AG10803 (cell line): ENCODE measurements at regions not wholly inside any gene's neighbourhood (a gene's known extent, or its start where the extent isn't known, plus 50 kb on each side); places are given as distances from the start of the nearest gene placed in this dataset.

ENCODE experiments used
- DNase-seq: peaks from one replicate; pipeline ENCODE4 v3.0.0; 2010; ENCODE audit warnings: low read depth
- H3K4me3 ChIP-seq: 2 replicates; pipeline ENCODE4 v1.5.1; 2011; ENCODE audit warnings: mild to moderate bottlenecking, low read length, control low read depth
- TF ChIP-seq, protein P1 (sequence below): conservative IDR thresholded peaks from 2 replicates; pipeline ENCODE4 v1.5.1; 2011; ENCODE audit warnings: mild to moderate bottlenecking, low read length, control low read depth, inconsistent platforms

DNA sequence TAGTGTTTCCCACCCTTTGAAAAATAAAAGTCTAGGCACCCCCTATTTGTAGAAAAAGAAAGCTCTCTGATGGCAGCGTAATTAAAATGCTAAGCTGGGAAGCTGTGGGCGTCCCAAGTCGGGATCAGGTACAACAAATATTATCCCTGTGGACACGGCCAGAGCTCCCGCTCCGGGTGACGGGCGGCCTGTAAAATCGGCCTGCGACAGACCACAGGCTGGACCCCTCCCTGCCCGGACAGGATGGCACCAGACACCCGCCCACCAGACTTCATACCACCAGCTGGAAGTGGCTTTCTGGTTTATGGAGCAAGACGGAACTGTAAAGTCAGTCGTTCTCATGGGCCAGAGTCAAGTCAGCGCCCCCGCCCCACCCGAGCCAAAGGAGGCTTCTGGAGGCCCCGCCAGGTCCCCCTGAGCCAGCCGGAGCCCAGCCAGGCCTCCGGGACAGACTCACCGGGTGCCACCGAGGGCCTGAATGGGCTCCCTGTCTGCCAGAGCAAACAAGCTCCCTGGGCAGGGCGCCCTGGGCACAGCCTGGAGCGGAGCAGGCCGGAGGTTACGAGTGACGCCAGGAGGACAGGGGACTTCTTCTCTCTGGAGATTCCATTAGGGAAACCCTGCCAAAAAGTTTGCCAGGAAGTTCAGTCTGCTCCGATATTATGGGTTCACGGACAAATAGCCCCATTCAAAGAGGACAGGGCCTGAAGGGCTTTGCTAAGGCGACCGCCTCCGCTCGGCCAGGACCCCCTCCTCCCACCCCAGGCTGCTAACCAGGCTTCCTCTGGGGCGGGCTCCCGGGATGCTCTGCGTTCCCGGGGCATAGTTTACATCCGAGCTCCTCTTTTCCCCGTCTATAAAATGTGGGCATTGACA lies 173.7 kb downstream of the ERCC6L2 start:
- DNase-seq = no peak
- TF ChIP-seq, protein P1, sequence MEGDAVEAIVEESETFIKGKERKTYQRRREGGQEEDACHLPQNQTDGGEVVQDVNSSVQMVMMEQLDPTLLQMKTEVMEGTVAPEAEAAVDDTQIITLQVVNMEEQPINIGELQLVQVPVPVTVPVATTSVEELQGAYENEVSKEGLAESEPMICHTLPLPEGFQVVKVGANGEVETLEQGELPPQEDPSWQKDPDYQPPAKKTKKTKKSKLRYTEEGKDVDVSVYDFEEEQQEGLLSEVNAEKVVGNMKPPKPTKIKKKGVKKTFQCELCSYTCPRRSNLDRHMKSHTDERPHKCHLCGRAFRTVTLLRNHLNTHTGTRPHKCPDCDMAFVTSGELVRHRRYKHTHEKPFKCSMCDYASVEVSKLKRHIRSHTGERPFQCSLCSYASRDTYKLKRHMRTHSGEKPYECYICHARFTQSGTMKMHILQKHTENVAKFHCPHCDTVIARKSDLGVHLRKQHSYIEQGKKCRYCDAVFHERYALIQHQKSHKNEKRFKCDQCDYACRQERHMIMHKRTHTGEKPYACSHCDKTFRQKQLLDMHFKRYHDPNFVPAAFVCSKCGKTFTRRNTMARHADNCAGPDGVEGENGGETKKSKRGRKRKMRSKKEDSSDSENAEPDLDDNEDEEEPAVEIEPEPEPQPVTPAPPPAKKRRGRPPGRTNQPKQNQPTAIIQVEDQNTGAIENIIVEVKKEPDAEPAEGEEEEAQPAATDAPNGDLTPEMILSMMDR = no peak
- H3K4me3 ChIP-seq = no peak overlapping the region

DNA sequence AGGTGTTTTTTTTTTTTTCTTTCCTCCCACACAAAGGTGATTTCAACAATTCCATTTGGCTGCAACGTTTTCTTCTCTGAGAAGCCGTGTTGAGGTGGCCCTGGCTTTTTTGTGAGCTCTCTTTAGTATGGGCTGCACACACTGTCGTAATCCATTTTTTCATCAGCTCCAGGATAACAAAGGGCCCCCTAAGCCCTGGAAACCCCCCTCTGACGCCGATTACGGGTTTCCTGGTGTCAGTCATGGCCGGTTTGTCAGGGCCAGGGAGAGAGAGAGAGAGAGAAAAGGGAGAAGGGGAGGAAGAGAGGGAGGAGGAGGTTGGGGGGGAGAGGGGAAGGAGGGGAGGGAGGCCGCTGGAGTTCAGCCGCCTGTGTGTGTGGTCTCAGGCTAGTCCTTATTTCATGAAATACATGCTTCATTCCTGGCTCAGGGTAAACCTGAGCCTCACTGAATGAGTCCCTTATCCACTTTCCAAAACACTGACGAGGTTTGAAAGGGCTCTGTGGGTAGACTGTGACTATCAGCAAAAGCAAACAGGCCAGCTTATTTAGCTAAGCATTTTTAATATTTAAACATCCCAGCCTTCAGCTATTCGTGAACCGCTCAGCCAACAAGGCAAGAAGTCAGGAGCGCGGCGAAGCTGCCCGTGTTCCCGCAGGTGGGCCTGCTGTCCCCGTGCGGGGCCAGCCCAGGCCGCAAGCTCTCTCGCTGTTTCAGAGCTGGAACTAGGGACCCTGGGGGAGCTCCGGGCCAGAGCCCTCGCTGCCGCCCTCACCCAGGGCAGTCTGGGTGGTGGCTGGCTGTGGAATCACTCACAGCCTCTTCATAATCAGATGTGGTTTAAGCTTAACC lies 172.8 kb downstream of the ERCC6L2 start:
- H3K4me3 ChIP-seq = no peak overlapping the region
- TF ChIP-seq, protein P1 = no peak
- no peak for DNase-seq

DNA sequence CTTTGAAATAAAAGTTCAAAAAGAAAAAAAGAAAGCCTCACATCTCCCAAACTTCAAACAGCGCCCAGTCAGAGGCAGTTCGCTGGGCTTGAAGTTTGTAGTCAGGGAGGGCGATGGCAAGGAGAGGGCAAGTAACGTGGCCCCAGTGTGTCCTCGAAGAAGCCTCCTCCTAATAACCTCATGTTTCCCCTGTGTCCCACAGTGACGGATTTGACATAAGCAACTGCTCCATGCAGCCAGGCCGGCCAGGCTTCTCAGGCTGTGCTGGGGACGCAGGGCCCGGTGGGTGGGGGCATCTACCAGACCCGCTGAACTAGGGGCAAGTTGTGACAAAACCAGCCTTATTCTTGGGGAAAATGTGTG lies 172.2 kb downstream of the ERCC6L2 start:
- H3K4me3 ChIP-seq = no peak overlapping the region
- TF ChIP-seq, protein P1 = no peak
- no peak for DNase-seq

DNA sequence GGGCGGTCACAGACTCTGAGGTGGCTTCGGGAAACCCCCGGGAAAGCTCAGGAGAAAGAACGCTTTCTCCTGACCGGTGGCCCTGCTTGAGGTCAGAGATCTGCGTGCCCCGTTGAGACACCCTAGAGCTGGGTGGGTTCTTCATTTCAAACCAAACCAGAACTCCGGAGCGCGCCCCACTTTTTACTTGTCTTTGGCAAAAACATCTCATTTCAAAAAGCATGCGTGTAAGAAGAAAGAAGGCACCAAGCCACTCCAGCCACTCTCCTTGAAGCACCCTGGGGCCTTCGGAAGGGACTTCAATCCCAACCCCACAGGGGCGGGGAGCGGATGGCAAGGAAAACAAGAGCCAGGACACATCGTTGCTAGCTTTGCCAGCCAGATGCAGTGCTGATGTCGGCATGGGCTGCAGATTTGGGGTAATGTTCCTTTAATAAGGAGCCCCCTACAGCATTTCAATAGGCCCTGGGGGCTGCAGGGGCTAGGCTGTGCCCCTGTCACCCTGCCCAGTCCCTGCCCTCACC lies 171.7 kb downstream of the ERCC6L2 start:
- TF ChIP-seq, protein P1 = no peak
- H3K4me3 ChIP-seq = no peak overlapping the region
- DNase-seq = no peak

DNA sequence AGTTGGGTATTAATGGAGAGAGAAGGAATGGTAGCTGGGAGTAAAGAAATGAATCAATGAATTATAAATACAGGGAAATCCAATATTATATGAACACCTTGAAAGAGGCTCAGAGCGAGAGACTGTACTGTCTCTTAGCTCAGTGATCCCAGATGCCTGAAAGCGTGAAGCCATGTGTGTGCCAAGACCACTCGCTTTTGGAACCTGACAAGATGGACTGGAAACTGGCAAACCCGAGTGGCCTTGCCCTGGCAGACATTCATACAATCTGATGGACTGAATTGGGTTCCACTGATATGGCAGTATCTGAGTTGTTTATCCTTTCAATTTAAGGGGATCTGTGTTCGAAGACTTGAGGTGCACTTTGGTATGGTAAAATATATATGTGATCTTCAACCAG lies 170.3 kb downstream of the ERCC6L2 start:
- TF ChIP-seq, protein P1 = no peak
- DNase-seq = no peak
- no peak overlapping the region for H3K4me3 ChIP-seq

DNA sequence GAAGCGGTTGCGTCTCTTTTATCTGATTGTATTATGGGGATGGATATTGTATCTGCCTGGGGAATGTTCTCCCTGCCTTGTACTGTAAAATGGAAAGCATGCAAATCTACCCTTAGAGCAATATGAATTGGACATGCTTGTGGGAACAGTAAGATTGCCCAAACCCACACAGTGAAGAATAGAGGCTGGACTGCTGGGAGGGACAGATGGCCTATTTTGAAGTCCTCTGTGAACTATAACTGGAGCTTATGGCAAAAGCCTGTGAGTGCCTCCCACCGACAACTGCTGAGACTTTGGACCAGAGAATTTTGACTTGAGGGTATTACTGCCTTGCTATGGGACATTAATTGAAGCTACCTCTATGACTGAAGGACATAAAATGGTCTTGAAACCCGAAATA lies 168.9 kb downstream of the ERCC6L2 start:
- DNase-seq = no peak
- H3K4me3 ChIP-seq = no peak overlapping the region
- TF ChIP-seq, protein P1 = no peak
